HG03432 (cell line): ENCODE measurements at regions not wholly inside any gene's neighbourhood (a gene's known extent, or its start where the extent isn't known, plus 50 kb on each side); places are given as distances from the start of the nearest gene placed in this dataset.

Experiments used
- ATAC-seq: cut with Tn5 transposase; IDR thresholded peaks from one replicate; pipeline ENCODE4 v1.9.1; 2021; ENCODE audit warnings: mild to moderate bottlenecking, moderate library complexity; ENCODE audit not compliant: unreplicated experiment

GRCh38 chr2:106977717-106978116 is 91.8 kb upstream of the ST6GAL2 start:
- no peak for ATAC-seq

DNA sequence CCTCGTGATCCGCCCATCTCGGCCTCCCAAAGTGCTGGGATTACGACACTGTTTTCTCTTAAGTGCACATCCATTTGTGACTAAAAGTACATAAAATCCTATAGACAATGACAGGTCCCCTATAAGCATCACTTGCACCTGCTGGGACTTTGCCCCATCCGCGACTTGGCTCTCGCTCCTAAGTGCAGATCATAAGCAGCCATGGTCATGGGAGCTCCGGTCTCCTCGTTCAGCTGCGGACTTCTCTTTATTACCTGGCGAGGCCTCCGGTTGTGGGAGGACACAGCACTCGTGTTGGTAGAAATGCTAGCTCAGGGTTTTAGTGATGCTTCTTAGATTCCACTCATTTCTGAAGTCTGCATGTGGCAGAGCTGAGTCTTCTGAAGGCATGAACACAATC is 92.7 kb upstream of the ST6GAL2 start:
- ATAC-seq, result no peak

- ATAC-seq, result no peak
Measured at GRCh38 chr2:106981491-106981890, 95.5 kb upstream of the ST6GAL2 start.

GRCh38 chr2:106982350-106982749 is 96.4 kb upstream of the ST6GAL2 start:
- no peak for ATAC-seq

DNA sequence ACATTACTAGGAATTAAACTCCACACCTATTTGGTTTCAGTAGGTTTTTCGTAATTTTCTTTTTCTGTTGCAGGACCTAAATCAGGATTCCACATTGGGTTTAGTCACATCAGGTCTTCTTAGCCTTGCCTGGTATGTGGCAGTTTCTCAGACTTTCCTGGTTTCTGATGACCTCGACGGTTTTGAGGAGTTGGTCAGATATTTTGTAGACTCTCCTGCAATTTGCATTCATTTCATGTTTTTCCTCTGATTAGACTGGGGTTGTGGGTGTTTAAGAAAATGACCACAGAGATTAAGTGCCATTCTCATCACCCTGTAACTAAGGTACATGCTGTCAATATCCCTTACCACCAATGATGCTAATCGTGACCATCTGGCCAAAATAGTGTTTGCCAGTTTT is 97.3 kb upstream of the ST6GAL2 start:
- no peak for ATAC-seq

- ATAC-seq, result no peak
Measured at GRCh38 chr2:106988361-106988760, 102.4 kb upstream of the ST6GAL2 start.

GRCh38 chr2:106990297-106990696 is 104.3 kb upstream of the ST6GAL2 start:
- no peak for ATAC-seq

DNA sequence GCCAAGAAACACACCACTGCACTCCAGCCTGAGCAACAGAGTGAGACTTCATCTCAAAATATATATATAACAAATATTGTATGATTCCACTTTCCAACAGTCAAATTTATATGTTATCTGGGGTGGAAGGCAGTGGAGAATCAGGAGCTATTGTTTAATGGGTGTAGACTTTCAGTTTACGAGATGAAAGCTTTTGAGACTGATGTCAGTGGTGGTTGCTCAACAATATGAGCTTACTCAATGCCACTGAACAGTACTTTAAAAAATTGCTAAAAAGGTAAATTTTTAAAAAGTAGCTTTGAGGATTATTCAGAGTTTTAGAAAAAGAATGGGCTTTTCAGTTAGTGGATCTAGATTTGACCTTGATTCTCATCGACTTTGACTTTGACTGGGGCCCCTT is 105.9 kb upstream of the ST6GAL2 start:
- ATAC-seq, result no peak

DNA sequence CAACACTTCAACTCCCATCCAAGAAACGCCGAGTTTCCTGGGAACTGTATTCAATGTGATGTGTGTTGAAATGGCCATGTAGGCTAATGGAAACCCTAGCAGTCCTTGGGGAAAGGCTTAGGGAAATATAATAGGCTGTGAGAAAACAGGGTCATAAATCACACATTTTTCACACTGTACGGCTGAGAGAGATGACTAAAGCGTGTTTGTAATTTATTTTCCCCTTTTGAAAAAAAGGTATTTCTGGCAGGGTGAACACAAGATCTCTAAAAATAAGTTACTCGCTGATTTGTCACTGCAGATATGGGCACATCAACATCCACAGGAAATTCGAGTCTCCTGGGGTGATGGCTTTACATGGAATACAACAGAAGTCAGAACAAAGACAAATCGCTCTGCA is 109.6 kb upstream of the ST6GAL2 start:
- no peak for ATAC-seq

- ATAC-seq, result no peak
Measured at GRCh38 chr2:106996171-106996769, 110.3 kb upstream of the ST6GAL2 start.

DNA sequence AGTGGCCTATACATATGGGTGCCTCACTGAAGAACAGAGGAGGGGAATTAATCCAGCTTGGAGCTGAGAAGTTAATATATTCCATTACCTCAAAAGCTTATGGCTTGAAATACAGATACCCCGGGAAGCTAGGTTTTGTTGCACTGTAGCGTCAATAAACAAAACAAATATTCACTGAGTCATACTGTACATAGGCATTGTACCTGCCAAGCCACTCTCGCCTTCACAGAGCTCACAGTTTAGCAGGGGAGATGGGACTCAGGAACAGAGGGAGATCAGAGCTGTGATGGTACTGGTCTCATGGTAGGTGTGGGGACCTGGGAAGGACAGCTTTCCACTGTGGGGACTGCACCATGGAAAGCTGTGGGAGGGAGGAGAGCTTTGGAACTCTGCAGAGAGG is 111.2 kb upstream of the ST6GAL2 start:
- ATAC-seq, result no peak

GRCh38 chr2:107001062-107001461 is 115.1 kb upstream of the ST6GAL2 start:
- ATAC-seq, result no peak

DNA sequence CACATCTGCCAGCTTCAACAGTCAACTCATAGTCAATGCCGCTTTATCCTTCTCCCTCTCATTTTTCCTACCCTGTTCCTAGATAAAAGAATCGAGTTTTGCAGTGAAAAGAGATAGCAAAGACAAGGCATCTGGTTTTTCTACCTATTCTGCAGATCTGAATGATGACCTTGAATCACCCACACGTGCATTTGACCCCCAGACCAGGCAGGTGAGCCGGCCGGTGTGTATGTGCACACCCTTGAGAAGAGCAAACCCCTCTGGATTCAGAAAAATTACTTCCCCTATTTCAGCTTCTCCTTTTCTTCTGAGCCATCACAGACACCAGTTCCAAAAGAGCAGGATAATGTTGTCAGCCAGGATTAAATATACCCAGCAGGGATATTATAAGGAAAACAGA is 115.6 kb upstream of the ST6GAL2 start:
- no peak for ATAC-seq

GRCh38 chr2:107001964-107002696 is 116.2 kb upstream of the ST6GAL2 start:
- no peak for ATAC-seq

DNA sequence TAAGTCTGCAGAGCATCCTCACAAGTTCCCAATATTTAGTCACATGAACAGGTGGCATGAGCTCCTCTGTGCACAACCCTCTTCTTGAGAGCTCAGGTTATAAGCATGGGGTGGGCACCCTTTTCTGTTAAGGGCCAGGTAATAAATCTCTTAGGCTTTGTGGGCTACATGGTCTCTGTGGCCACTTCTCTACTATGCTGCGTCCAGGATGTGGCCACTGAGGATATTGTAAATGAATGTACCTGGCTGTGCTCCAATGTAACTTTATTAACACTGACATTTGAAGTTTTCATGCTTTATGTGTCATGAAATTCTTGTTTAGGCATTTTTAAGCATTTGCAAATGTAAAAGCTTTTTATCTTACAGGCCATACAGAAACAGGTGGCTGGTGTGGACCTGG is 116.8 kb upstream of the ST6GAL2 start:
- ATAC-seq, result no peak

DNA sequence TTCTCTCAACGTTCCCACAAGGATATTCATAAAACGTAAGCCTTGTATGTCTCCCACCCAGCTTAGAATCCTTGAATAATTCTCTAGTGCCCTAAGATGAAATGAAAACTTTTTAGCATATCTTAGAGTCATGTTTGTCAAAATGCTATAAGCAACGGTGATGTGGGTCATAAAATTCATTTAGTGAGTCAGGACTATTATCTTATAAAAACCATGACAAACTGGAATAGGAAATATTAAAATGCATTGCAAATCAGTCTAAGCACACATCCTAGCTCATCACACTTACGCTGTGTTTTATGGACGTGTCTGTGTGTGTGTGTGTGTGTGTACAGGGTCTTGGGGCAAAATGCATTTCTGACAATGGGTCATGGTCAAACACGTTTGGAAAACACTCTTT is 119.9 kb upstream of the ST6GAL2 start:
- no peak for ATAC-seq

DNA sequence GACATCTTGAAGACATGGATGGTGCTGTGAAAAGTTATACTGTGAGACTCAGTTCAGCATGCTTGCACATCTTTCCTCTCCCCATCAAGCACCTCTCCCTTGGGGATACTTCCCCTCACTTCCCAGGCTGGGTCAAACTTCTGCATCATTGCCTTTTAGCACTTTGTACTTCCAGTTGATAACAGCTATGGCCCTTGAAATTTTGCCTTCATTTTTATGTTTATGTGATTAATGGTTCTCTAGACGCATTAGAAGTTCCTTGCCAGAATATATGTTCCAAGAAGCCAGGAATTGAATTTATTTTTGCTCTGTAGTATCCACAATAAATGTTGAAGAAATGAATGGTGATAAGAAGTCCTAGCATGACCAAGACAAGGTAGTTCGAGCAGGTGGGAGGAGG is 120.9 kb upstream of the ST6GAL2 start:
- ATAC-seq, result no peak

DNA sequence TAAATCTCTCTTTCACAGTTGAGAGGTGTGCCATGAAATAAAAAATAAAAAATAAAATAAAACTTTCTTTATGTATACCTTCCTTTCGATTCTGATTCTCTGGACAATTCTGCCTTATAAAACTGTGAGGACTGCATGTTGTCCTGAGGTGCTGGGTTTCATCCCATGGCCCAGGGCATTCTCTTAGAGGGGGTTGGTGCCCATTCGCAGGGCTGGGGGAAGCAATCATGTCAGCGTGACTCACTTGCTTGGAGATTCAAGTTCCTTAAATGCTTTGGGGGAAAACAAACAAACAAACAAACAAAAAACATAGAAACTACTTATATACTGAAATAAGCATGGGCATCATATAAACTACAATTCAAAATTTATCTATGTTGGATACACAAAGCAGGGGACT is 122.0 kb upstream of the ST6GAL2 start:
- ATAC-seq, result no peak

- no peak for ATAC-seq
Measured at GRCh38 chr2:107008843-107009242, 122.9 kb upstream of the ST6GAL2 start.

GRCh38 chr2:107009275-107009674 is 123.3 kb upstream of the ST6GAL2 start:
- no peak for ATAC-seq

DNA sequence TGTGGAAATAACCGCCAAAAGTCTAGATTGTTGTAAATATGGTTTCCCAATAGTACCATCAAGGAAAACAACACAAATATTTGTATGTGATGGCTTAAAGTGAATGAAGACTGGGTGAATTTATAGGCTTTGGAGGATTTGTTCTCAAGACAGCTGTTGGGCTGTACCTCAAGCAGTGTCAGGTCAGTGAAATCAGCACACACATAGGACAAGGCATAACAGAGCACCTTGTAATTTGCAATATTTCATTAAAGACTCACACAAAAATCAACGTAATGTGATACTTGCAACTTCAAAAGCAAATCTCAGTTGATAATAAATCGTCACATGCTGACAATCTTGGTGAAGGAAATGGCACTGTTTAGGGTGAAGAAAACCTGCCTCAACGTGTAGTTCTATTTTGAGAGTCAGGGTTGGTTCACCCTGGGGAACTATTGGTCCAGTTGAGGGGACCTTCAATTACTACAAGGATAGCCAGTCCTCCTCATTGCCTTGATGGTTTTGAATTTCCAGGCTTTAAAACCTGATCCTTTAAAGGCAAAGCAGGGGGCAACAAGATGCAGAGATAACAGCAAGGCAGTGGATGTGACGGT is 126.8 kb upstream of the ST6GAL2 start:
- ATAC-seq, result no peak

DNA sequence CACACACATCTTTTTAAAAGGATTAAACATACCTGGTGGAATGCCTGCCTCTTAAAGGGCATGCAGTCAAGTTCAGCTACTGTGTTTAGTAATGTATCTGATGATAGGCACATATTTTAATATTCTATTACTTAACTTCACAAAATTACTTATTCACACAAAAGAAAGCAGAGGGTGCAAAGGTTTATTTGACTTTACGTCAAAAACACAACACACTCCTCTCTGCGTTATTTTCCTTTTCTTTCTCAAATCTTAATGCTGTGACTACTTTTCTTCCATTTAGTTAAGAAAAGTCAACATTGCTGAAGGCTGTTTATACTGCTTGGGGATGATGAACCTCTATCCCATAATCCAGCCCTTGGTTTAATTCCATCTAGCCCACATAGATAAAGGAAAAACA is 127.9 kb upstream of the ST6GAL2 start:
- no peak for ATAC-seq

- ATAC-seq, result no peak
Measured at GRCh38 chr2:107018366-107018765, 132.4 kb upstream of the ST6GAL2 start.
